ENCODE measurements at regions not wholly inside any gene's neighbourhood (a gene's known extent, or its start where the extent isn't known, plus 50 kb on each side); places are given as distances from the start of the nearest gene placed in this dataset.

- no peak for FAIRE-seq
These were observed 589.6 kb downstream of the ZNF674 start for GRCh38 chrX:45955661-45956060.

GRCh38 chrX:45954026-45954425 is 591.2 kb downstream of the ZNF674 start:
- intact Hi-C loops (cut with DNase I), result no loop called here
- WGBS, 2 donors, result 43 to 55% methylated on average over 2 of the region's 2 CpGs

More at GRCh38 chrX:45955661-45956060, 589.6 kb downstream of the ZNF674 start:
- no peak overlapping the region for H3K4me3 ChIP-seq
- H3K9me3 ChIP-seq, result no peaks in the 10 kb centered on the region
- no peaks in the 10 kb centered on the region for H3K4me1 ChIP-seq
- no peak for TF ChIP-seq CTCF (IDR thresholded peaks at IDR 0.05)
- no peaks in the 10 kb centered on the region for H3K36me3 ChIP-seq
- H3K27me3 ChIP-seq, result peaks cover 0 to 14% (median 2%) of the 10 kb centered on the region in 4 donors
- ATAC-seq (no peak), DNase-seq (no peak)
- H3K27ac ChIP-seq, result no peak overlapping the region
- intact Hi-C loops (cut with DNase I), result no loop called here
- 56 to 58% methylated on average over 1 of the region's 1 CpG for WGBS, 2 donors

GRCh38 chrX:45952030-45952429 is 593.2 kb downstream of the ZNF674 start:
- Histone ChIP-seq H3K27ac (no peak overlapping the region), H3K36me3 (no peaks in the 10 kb centered on the region), H3K4me3 (no peak overlapping the region), H3K27me3 (peaks cover 0 to 23% (median 2%) of the 10 kb centered on the region in 4 donors), H3K9me3 (no peaks in the 10 kb centered on the region), H3K4me1 (no peaks in the 10 kb centered on the region)
- 54 to 57% methylated on average over 2 of the region's 2 CpGs for WGBS, 2 donors
- intact Hi-C loops (cut with DNase I), result no loop called here
- ATAC-seq, result no peak
- no peak for TF ChIP-seq CTCF (IDR thresholded peaks at IDR 0.05)
- FAIRE-seq, result no peak
- no peak for DNase-seq

More at GRCh38 chrX:45954026-45954425, 591.2 kb downstream of the ZNF674 start:
- ATAC-seq (no peak), FAIRE-seq (no peak), DNase-seq (no peak)
- peaks cover 0 to 17% (median 2%) of the 10 kb centered on the region in 4 donors for H3K27me3 ChIP-seq
- TF ChIP-seq CTCF (IDR thresholded peaks at IDR 0.05), result no peak
- no peaks in the 10 kb centered on the region for H3K9me3 ChIP-seq
- no peak overlapping the region for H3K4me3 ChIP-seq
- no peak overlapping the region for H3K27ac ChIP-seq
- no peaks in the 10 kb centered on the region for H3K4me1 ChIP-seq
- no peaks in the 10 kb centered on the region for H3K36me3 ChIP-seq

- Histone ChIP-seq H3K4me3 (no peak overlapping the region), H3K27me3 (no peaks in the 10 kb centered on the region), H3K36me3 (no peaks in the 10 kb centered on the region), H3K27ac (no peak overlapping the region), H3K4me1 (no peaks in the 10 kb centered on the region), H3K9me3 (no peaks in the 10 kb centered on the region)
- intact Hi-C loops (cut with DNase I), result no loop called here
- DNase-seq (no peak), FAIRE-seq (no peak), ATAC-seq (no peak)
- no peak for TF ChIP-seq CTCF (IDR thresholded peaks at IDR 0.05)
These were observed 609.8 kb downstream of the ZNF674 start for GRCh38 chrX:45935408-45935807.

- DNase-seq, result no peak
- 67 to 69% methylated on average over 3 of the region's 3 CpGs for WGBS, 2 donors
- FAIRE-seq, result no peak
- H3K4me3 ChIP-seq, result no peak overlapping the region
- H3K27ac ChIP-seq, result no peak overlapping the region
- no peaks in the 10 kb centered on the region for H3K36me3 ChIP-seq
- no peaks in the 10 kb centered on the region for H3K4me1 ChIP-seq
- H3K27me3 ChIP-seq, result peaks cover 0 to 7% (median 0%) of the 10 kb centered on the region in 4 donors
- intact Hi-C loops (cut with DNase I), result no loop called here
- no peaks in the 10 kb centered on the region for H3K9me3 ChIP-seq
- no peak for ATAC-seq
- TF ChIP-seq CTCF (IDR thresholded peaks at IDR 0.05), result no peak
These were observed 632.9 kb downstream of the ZNF674 start for GRCh38 chrX:45912316-45912715.
